Peyer's patch (tissue), 4 donors: ENCODE measurements at regions not wholly inside any gene's neighbourhood (a gene's known extent, or its start where the extent isn't known, plus 50 kb on each side); places are given as distances from the start of the nearest gene placed in this dataset.

Experiments used
- POLR2A ChIP-seq, 2 donors: fragments of 450-650 bp; IDR thresholded peaks; one replicate each; pipeline ENCODE4 v1.5.1; 2017; ENCODE audit warnings: antibody characterized with exemption in 2 of 2, mild to moderate bottlenecking in 2 of 2, moderate library complexity in 2 of 2
- TF ChIP-seq, protein P1 (sequence below), 6 experiments: fragments of 450-650 bp in 4 of 6; fragments of 200-600 bp in 2 of 6; sonication (generic) in 1 of 6; IDR thresholded peaks; one replicate each; pipeline ENCODE4 v1.5.1; 2017 to 2019; ENCODE audit warnings: antibody characterized with exemption in 6 of 6, mild to moderate bottlenecking in 3 of 6, moderate library complexity in 1 of 6

DNA sequence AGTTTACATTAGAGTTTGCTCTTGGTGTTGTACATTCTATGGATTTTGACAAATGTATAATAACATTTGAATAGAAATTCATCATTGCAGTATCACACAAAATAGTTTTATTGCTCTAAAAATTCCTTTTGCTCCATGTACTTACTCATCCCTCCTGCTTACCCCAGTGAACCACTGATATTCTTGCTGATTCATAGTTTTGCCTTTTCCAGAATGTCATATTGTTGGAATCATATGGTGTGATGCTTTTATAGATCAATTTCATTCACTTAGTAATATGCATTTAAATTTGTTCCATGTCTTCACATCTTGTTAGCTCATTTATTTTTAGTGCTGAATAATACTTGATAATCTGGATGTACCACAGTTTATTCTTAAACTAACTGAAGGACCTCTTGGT lies 1593.2 kb downstream of the C4orf33 start:
- TF ChIP-seq, protein P1, sequence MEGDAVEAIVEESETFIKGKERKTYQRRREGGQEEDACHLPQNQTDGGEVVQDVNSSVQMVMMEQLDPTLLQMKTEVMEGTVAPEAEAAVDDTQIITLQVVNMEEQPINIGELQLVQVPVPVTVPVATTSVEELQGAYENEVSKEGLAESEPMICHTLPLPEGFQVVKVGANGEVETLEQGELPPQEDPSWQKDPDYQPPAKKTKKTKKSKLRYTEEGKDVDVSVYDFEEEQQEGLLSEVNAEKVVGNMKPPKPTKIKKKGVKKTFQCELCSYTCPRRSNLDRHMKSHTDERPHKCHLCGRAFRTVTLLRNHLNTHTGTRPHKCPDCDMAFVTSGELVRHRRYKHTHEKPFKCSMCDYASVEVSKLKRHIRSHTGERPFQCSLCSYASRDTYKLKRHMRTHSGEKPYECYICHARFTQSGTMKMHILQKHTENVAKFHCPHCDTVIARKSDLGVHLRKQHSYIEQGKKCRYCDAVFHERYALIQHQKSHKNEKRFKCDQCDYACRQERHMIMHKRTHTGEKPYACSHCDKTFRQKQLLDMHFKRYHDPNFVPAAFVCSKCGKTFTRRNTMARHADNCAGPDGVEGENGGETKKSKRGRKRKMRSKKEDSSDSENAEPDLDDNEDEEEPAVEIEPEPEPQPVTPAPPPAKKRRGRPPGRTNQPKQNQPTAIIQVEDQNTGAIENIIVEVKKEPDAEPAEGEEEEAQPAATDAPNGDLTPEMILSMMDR (IDR thresholded peaks at IDR 0.05), result no peak
- no peak for TF ChIP-seq POLR2A (IDR thresholded peaks at IDR 0.05)
